Stomach (tissue), 8 donors: ENCODE measurements at regions not wholly inside any gene's neighbourhood (a gene's known extent, or its start where the extent isn't known, plus 50 kb on each side); places are given as distances from the start of the nearest gene placed in this dataset.
A peak's percentile ranks its signal among the peaks of the same experiment; 100 is the strongest.
"Not testable (repeated sequence)": the region's sequence is repeated elsewhere in the genome, so short reads cannot be mapped to it uniquely, and the experiment has no call there.

ENCODE experiments used
- DNase-seq, 2 donors: peaks; one replicate each; pipeline versions ENCODE4 v3.0.0 to v3.0.0-alpha.2; 2013 to 2019
- H3K27ac ChIP-seq, 5 donors: fragments of 200-600 bp in 4 of 5; sonication (generic) in 4 of 5; one replicate each; pipeline ENCODE4 v1.5.1; 2013 to 2019; ENCODE audit warnings: mild to moderate bottlenecking in 1 of 5, moderate library complexity in 1 of 5
- H3K27me3 ChIP-seq, 3 donors: fragments of 200-600 bp; sonication (generic); one replicate each; pipeline ENCODE4 v1.5.1; 2017 to 2019; ENCODE audit warnings: mixed run types in 1 of 3
- H3K36me3 ChIP-seq, 4 donors: fragments of 200-600 bp; sonication (generic); 1 replicate in 3 of 4; 2 replicates in 1 of 4; pipeline ENCODE4 v1.5.1; 2016 to 2019
- H3K4me1 ChIP-seq, 4 donors: fragments of 200-600 bp; sonication (generic); one replicate each; pipeline ENCODE4 v1.5.1; 2016 to 2019
- H3K4me3 ChIP-seq, 4 donors: fragments of 200-600 bp; sonication (generic) in 3 of 4; one replicate each; pipeline ENCODE4 v1.5.1; 2016 to 2019; ENCODE audit warnings: mild to moderate bottlenecking in 1 of 4
- H3K9me3 ChIP-seq, 4 donors: fragments of 200-600 bp; sonication (generic); one replicate each; pipeline ENCODE4 v1.5.1; 2016 to 2019
- WGBS, 5 donors: extraction: QIAGEN DNeasy Blood & Tissue Kit in 3 of 5; methylation state at CpG; one replicate each; pipeline versions ENCODE4 v1.1.5 to v1.1.7; 2013 to 2018; 5-methylcytosine and 5-hydroxymethylcytosine counted together
- intact Hi-C: fragments of 100-400 bp; cut with DNase I; formaldehyde crosslinking; loops from one replicate; pipeline ENCODE4 v1.15.1; 2023; ENCODE audit warnings: low total_unique reads
- donor health status: healthy with polysubstance abuse.
- donor health status: Bipolar disorder and iron deficiency.
- donor health status: healthy.

GRCh38 chr10:47711428-47711827 lies 52.0 kb downstream of the SYT15B start:
- H3K9me3 ChIP-seq, H3K36me3 ChIP-seq, H3K27ac ChIP-seq, H3K4me3 ChIP-seq, DNase-seq, H3K4me1 ChIP-seq, H3K27me3 ChIP-seq, intact Hi-C loops: not testable (repeated sequence)

- H3K4me1 ChIP-seq, H3K9me3 ChIP-seq, DNase-seq, H3K4me3 ChIP-seq, H3K27ac ChIP-seq, H3K36me3 ChIP-seq, H3K27me3 ChIP-seq, intact Hi-C loops: not testable (repeated sequence)
- WGBS, 5 donors = no CpG with 5 or more reads among the region's 4 CpGs
Measured at GRCh38 chr10:47710443-47710842, 52.9 kb downstream of the SYT15B start.

GRCh38 chr10:47705698-47706414 lies 57.5 kb downstream of the SYT15B start:
- intact Hi-C loops, H3K9me3 ChIP-seq, H3K27me3 ChIP-seq, H3K36me3 ChIP-seq, H3K4me1 ChIP-seq: not testable (repeated sequence)
- peak; percentile 6 to 82 for DNase-seq
- 0 to 2% (median 0%) methylated on average over 4 to 28 of the region's 66 CpGs for WGBS, 5 donors
- Histone ChIP-seq H3K4me3 (peak overlapping the region; percentile 32 to 45 (median 38)), H3K27ac (peak overlapping the region; percentile 45 to 83 (median 72))

- H3K4me3 ChIP-seq, H3K36me3 ChIP-seq, H3K9me3 ChIP-seq, H3K27ac ChIP-seq, H3K27me3 ChIP-seq, intact Hi-C loops, H3K4me1 ChIP-seq, DNase-seq: not testable (repeated sequence)
- 14 to 54% (median 31%) methylated on average over 1 of the region's 1 CpG for WGBS, 5 donors
Measured at GRCh38 chr10:47701285-47701684, 62.1 kb downstream of the SYT15B start.

- H3K9me3 ChIP-seq, H3K4me3 ChIP-seq, DNase-seq, H3K4me1 ChIP-seq, H3K27ac ChIP-seq, H3K36me3 ChIP-seq, intact Hi-C loops, H3K27me3 ChIP-seq: not testable (repeated sequence)
Measured at GRCh38 chr10:47699854-47700253, 63.5 kb downstream of the SYT15B start.

GRCh38 chr10:47696170-47696569 lies 67.2 kb downstream of the SYT15B start:
- not testable (repeated sequence) for H3K4me1 ChIP-seq, DNase-seq

GRCh38 chr10:47695149-47695548 lies 68.2 kb downstream of the SYT15B start:
- H3K27ac ChIP-seq, H3K36me3 ChIP-seq, intact Hi-C loops, H3K27me3 ChIP-seq, H3K4me3 ChIP-seq, H3K9me3 ChIP-seq, H3K4me1 ChIP-seq, DNase-seq: not testable (repeated sequence)
- 86 to 95% (median 88%) methylated on average over 2 to 3 of the region's 3 CpGs for WGBS, 5 donors

More at GRCh38 chr10:47696170-47696569, 67.2 kb downstream of the SYT15B start:
- H3K27me3 ChIP-seq, intact Hi-C loops, H3K27ac ChIP-seq, H3K36me3 ChIP-seq, H3K4me3 ChIP-seq, H3K9me3 ChIP-seq: not testable (repeated sequence)
- 56 to 89% (median 62%) methylated on average over 1 of the region's 1 CpG for WGBS, 5 donors

- WGBS, 5 donors = 24 to 41% (median 37%) methylated on average over 2 of the region's 6 CpGs; no CpG with 5 or more reads in 2 of the 5 donors
- DNase-seq, H3K4me3 ChIP-seq, H3K27me3 ChIP-seq, H3K27ac ChIP-seq, H3K4me1 ChIP-seq, H3K36me3 ChIP-seq, H3K9me3 ChIP-seq, intact Hi-C loops: not testable (repeated sequence)
Measured at GRCh38 chr10:47690304-47690703, 73.1 kb downstream of the SYT15B start.

- H3K36me3 ChIP-seq, H3K9me3 ChIP-seq, intact Hi-C loops, H3K4me3 ChIP-seq, H3K27me3 ChIP-seq, H3K27ac ChIP-seq, H3K4me1 ChIP-seq, DNase-seq: not testable (repeated sequence)
- WGBS, 5 donors = 29 to 71% (median 69%) methylated on average over 1 to 2 of the region's 3 CpGs; no CpG with 5 or more reads in 2 of the 5 donors
Measured at GRCh38 chr10:47683826-47684475, 79.4 kb downstream of the SYT15B start.

- intact Hi-C loops, H3K27ac ChIP-seq, DNase-seq, H3K36me3 ChIP-seq, H3K4me3 ChIP-seq, H3K27me3 ChIP-seq, H3K4me1 ChIP-seq, H3K9me3 ChIP-seq: not testable (repeated sequence)
- no CpG with 5 or more reads among the region's 6 CpGs for WGBS, 5 donors
Measured at GRCh38 chr10:47681638-47681990, 81.8 kb downstream of the SYT15B start.

GRCh38 chr10:47680848-47681637 lies 82.3 kb downstream of the SYT15B start:
- H3K9me3 ChIP-seq, intact Hi-C loops, H3K27me3 ChIP-seq, DNase-seq, H3K27ac ChIP-seq, H3K4me3 ChIP-seq, H3K4me1 ChIP-seq, H3K36me3 ChIP-seq: not testable (repeated sequence)
- WGBS, 5 donors = 22 to 62% (median 30%) methylated on average over 2 to 3 of the region's 4 CpGs

GRCh38 chr10:47676102-47676501 lies 87.3 kb downstream of the SYT15B start:
- WGBS, 5 donors = 60 to 83% (median 71%) methylated on average over 1 of the region's 1 CpG; no CpG with 5 or more reads in 1 of the 5 donors
- H3K27me3 ChIP-seq, H3K36me3 ChIP-seq, H3K4me3 ChIP-seq, H3K4me1 ChIP-seq, intact Hi-C loops, H3K9me3 ChIP-seq, DNase-seq, H3K27ac ChIP-seq: not testable (repeated sequence)
